HEK293 (cell line): ENCODE measurements at regions not wholly inside any gene's neighbourhood (a gene's known extent, or its start where the extent isn't known, plus 50 kb on each side); places are given as distances from the start of the nearest gene placed in this dataset.

Experiments used
- CTCF ChIA-PET: fragments of 350-600 bp; formaldehyde crosslinking; extraction: SDS; loops from one replicate; lab custom pipeline; 2021; ENCODE audit warnings: antibody characterized with exemption; lab: Yijun Ruan, JAX
- POLR2A ChIA-PET: fragments of 300-600 bp; formaldehyde crosslinking; extraction: SDS; loops from one replicate; lab custom pipeline; 2020; ENCODE audit warnings: antibody characterized with exemption, inconsistent platforms; lab: Yijun Ruan, JAX
- H3K27ac ChIP-seq: fragments of 200-500 bp; sonication (Bioruptor generic); 2 replicates; pipeline ENCODE4 v1.5.1; 2014; ENCODE audit warnings: low read depth, low read length, control low read depth, inconsistent platforms; ENCODE audit errors: extremely low read depth
- H3K36me3 ChIP-seq, 2 experiments: fragments of 200-500 bp in 1 of 2; sonication (Bioruptor generic) in 1 of 2; 1 replicate in 1 of 2; 2 replicates in 1 of 2; pipeline ENCODE4 v1.5.1; 2014 to 2017; ENCODE audit warnings: inconsistent platforms in 2 of 2, low read length in 2 of 2; ENCODE audit not compliant: control insufficient read depth in 2 of 2, insufficient read depth in 1 of 2
- H3K4me1 ChIP-seq: fragments of 200-500 bp; sonication (Bioruptor generic); 2 replicates; pipeline ENCODE4 v1.5.1; 2014; ENCODE audit warnings: mild to moderate bottlenecking, low read length, inconsistent platforms; ENCODE audit not compliant: control insufficient read depth, insufficient read depth
- H3K4me3 ChIP-seq: 2 replicates; pipeline ENCODE4 v1.5.1; 2011; ENCODE audit warnings: low read depth, mild to moderate bottlenecking, control low read depth, low read length, moderate library complexity
- H3K9me3 ChIP-seq: fragments of 200-500 bp; sonication (Bioruptor generic); 2 replicates; pipeline ENCODE4 v1.5.1; 2014; ENCODE audit warnings: low read depth, low read length, inconsistent platforms; ENCODE audit not compliant: control insufficient read depth, insufficient read depth
- HOXD13 ChIP-seq: sonication (generic); formaldehyde crosslinking; IDR thresholded peaks from 2 replicates; pipeline ENCODE4 v1.8.0; 2022; ENCODE audit warnings: missing genetic modification reagents, borderline replicate concordance
- OVOL3 ChIP-seq: fragments of 450-650 bp; formaldehyde crosslinking; IDR thresholded peaks from 2 replicates; pipeline ENCODE4 v1.5.1; 2016; ENCODE audit warnings: missing biosample characterization, missing genetic modification characterization
- SALL2 ChIP-seq: fragments of 450-650 bp; formaldehyde crosslinking; IDR thresholded peaks from 2 replicates; pipeline ENCODE4 v1.5.0; 2017; ENCODE audit warnings: missing biosample characterization, mild to moderate bottlenecking, missing genetic modification characterization, borderline replicate concordance
- SP3 ChIP-seq: fragments of 450-650 bp; formaldehyde crosslinking; IDR thresholded peaks from 2 replicates; pipeline ENCODE4 v1.5.1; 2016; ENCODE audit warnings: missing biosample characterization, missing genetic modification characterization
- ZNF133 ChIP-seq: fragments of 450-650 bp; formaldehyde crosslinking; IDR thresholded peaks from 2 replicates; pipeline ENCODE4 v1.5.1; 2016; ENCODE audit warnings: missing biosample characterization, missing genetic modification characterization
- ZNF266 ChIP-seq: fragments of 450-650 bp; formaldehyde crosslinking; IDR thresholded peaks from 2 replicates; pipeline ENCODE4 v1.5.1; 2016; ENCODE audit warnings: missing biosample characterization, missing genetic modification characterization, low read depth
- ZNF366 ChIP-seq: fragments of 450-650 bp; formaldehyde crosslinking; conservative IDR thresholded peaks from 2 replicates; pipeline ENCODE4 v1.5.1; 2016; ENCODE audit warnings: missing biosample characterization, missing genetic modification characterization
- ZNF391 ChIP-seq: fragments of 450-650 bp; formaldehyde crosslinking; IDR thresholded peaks from 2 replicates; pipeline ENCODE4 v1.5.1; 2016; ENCODE audit warnings: low read depth, missing biosample characterization, missing genetic modification characterization, borderline replicate concordance
- ZNF423 ChIP-seq: fragments of 450-650 bp; formaldehyde crosslinking; IDR thresholded peaks from 2 replicates; pipeline ENCODE4 v1.5.1; 2016; ENCODE audit warnings: missing biosample characterization, missing genetic modification characterization
- ZNF513 ChIP-seq: fragments of 450-650 bp; IDR thresholded peaks from 2 replicates; pipeline ENCODE4 v1.5.1; 2018; ENCODE audit warnings: missing biosample characterization, missing genetic modification characterization
- ZNF521 ChIP-seq: fragments of 450-650 bp; formaldehyde crosslinking; IDR thresholded peaks from 2 replicates; pipeline ENCODE4 v1.5.1; 2017; ENCODE audit warnings: missing biosample characterization, mild to moderate bottlenecking, missing genetic modification characterization
- ZNF571 ChIP-seq: fragments of 450-650 bp; formaldehyde crosslinking; IDR thresholded peaks from 2 replicates; pipeline ENCODE4 v1.5.0; 2017; ENCODE audit warnings: missing biosample characterization, missing genetic modification characterization
- ZNF596 ChIP-seq: fragments of 450-650 bp; IDR thresholded peaks from 2 replicates; pipeline ENCODE4 v1.5.0; 2018; ENCODE audit warnings: missing biosample characterization, mild to moderate bottlenecking, missing genetic modification characterization, moderate library complexity
- ZNF621 ChIP-seq: fragments of 450-650 bp; formaldehyde crosslinking; IDR thresholded peaks from 2 replicates; pipeline ENCODE4 v1.5.1; 2017; ENCODE audit warnings: missing biosample characterization, missing genetic modification characterization
- ZNF624 ChIP-seq: fragments of 450-650 bp; formaldehyde crosslinking; IDR thresholded peaks from 2 replicates; pipeline ENCODE4 v1.5.1; 2017; ENCODE audit warnings: missing biosample characterization, missing genetic modification characterization
- ZNF645 ChIP-seq: fragments of 450-650 bp; formaldehyde crosslinking; IDR thresholded peaks from 2 replicates; pipeline ENCODE4; 2016; ENCODE audit warnings: missing biosample characterization, missing genetic modification characterization
- ZNF670 ChIP-seq: fragments of 450-650 bp; formaldehyde crosslinking; IDR thresholded peaks from 2 replicates; pipeline ENCODE4 v1.5.1; 2016; ENCODE audit warnings: missing biosample characterization, missing genetic modification characterization, low read depth
- ZNF776 ChIP-seq: fragments of 450-650 bp; formaldehyde crosslinking; IDR thresholded peaks from 2 replicates; pipeline ENCODE4 v1.5.0; 2017; ENCODE audit warnings: missing biosample characterization, missing genetic modification characterization, borderline replicate concordance
- TF ChIP-seq, protein P1 (sequence below): fragments of 450-650 bp; formaldehyde crosslinking; IDR thresholded peaks from 2 replicates; pipeline ENCODE4 v1.5.1; 2016; ENCODE audit warnings: missing biosample characterization, missing genetic modification characterization
- TF ChIP-seq, protein P2 (sequence below): fragments of 450-650 bp; formaldehyde crosslinking; IDR thresholded peaks from 2 replicates; pipeline ENCODE4 v1.5.1; 2016; ENCODE audit warnings: missing biosample characterization, missing genetic modification characterization

DNA sequence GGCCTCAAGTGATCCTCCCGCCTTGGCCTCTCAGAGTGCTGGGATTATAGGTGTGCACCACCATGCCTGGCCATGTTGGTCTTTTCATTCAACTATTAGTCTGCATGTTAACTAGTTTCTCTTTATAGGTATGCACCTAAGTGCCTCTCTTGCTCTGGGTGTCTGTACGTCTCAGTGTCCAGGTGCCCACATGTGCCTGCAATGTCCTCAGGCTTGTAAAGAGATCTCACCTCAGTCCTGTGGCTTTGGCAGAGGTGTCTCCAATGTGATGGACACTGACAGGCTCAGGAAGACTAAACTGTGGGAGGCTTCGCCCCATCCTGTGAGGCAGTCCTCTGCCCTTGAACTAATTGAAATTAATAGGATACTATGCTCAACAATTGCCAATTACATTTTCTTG, 526.3 kb downstream of the PTPRU start (continued):
- TF ChIP-seq ZNF266 (tag by site-specific recombination): no peak
- no peak for TF ChIP-seq HOXD13 (CRISPR knock-in tag)
- TF ChIP-seq ZNF571: no peak
- TF ChIP-seq, protein P1, sequence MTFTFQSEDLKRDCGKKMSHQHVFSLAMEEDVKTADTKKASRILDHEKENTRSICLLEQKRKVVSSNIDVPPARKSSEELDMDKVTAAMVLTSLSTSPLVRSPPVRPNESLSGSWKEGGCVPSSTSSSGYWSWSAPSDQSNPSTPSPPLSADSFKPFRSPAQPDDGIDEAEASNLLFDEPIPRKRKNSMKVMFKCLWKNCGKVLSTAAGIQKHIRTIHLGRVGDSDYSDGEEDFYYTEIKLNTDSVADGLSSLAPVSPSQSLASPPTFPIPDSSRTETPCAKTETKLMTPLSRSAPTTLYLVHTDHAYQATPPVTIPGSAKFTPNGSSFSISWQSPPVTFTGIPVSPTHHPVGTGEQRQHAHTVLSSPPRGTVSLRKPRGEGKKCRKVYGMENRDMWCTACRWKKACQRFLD (tag by site-specific recombination): no peak
- no peak for TF ChIP-seq ZNF596
- no peak for TF ChIP-seq OVOL3 (tag by site-specific recombination)
- TF ChIP-seq ZNF776 (tag by site-specific recombination): no peak
- TF ChIP-seq ZNF366 (tag by site-specific recombination): no peak
- no peak for TF ChIP-seq ZNF423

DNA sequence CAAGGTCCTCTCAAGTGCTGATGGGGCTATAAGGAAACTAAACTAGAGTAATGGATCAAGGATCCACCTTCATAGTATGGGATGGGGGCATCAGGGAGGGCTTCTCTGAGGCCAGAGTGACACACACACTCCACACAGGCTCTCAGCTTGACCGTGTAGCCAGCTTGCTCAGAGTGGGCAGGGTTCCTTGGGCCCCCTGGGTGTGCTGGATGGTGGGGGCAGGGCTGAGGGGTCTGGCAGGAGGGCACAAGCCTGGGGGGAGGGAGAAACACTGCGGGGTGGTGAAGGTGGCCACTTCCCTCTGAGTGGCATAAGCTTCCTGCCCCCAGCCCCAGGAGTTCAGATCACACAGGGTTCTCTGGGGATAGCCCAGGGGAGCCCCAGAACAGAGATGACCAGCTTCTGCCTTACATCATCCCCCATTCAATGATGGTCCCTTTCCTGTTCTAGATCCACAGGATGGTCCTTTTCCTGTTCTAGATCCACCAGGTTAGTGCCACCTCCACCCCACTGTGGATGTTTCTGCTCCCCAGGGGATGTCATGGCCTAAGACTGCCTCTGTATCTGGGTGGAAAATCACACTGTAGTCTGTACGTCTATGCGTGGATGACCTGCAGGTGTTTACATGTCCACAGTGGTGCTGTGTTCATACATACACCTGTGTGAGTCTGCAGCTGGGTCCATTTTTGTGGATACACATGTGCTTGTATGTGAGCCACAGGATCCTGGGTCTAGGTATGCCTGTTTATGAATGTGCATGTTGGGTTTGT, 525.0 kb downstream of the PTPRU start:
- Histone ChIP-seq H3K36me3 (no peaks in the 10 kb centered on the region), H3K27ac (no peak overlapping the region), H3K9me3 (no peaks in the 10 kb centered on the region), H3K4me3 (no peak overlapping the region), H3K4me1 (no peaks in the 10 kb centered on the region)
- TF ChIP-seq, protein P2, sequence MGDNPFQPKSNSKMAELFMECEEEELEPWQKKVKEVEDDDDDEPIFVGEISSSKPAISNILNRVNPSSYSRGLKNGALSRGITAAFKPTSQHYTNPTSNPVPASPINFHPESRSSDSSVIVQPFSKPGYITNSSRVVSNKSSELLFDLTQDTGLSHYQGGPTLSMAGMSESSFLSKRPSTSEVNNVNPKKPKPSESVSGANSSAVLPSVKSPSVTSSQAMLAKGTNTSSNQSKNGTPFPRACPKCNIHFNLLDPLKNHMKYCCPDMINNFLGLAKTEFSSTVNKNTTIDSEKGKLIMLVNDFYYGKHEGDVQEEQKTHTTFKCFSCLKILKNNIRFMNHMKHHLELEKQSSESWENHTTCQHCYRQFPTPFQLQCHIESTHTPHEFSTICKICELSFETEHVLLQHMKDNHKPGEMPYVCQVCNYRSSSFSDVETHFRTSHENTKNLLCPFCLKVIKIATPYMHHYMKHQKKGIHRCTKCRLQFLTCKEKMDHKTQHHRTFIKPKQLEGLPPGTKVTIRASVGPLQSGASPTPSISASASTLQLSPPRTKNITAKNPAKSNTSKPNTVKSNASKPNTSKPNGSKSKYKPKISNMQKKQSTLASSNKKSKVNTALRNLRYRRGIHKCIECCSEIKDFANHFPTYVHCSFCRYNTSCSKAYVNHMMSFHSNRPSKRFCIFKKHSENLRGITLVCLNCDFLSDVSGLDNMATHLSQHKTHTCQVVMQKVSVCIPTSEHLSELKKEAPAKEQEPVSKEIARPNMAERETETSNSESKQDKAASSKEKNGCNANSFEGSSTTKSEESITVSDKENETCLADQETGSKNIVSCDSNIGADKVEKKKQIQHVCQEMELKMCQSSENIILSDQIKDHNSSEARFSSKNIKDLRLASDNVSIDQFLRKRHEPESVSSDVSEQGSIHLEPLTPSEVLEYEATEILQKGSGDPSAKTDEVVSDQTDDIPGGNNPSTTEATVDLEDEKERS (tag by site-specific recombination): no peak
- TF ChIP-seq ZNF624 (tag by site-specific recombination): no peak
- POLR2A ChIA-PET: no interaction called here
- CTCF ChIA-PET: interaction anchor here (0.7 kb wide), 1 partner anchor 9 kb away, joined by 6 read pairs; no protein-coding TSS in a partner anchor

DNA sequence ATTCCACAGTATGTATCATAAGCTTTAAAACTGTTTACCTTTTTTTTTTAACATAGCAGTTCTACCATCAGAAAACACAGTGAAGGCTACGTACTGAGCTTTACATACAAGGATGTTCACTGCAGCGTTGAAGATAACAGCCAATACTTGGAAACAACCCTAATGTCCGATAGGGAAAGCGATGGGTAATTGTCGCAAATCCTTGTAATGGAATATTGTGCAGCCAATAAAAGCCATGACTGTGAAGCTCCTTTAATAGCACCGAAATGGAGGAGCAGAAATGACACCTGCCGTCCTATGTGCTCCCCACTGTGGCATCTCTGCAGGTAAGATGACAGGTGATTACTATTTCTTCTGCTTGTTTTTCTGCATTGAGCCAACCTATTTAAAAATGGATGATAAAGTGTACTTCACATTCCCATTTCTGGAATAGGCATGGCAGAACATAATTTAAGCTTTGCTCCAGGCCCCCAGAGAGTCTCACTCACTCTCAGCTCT, 523.8 kb downstream of the PTPRU start:
- Histone ChIP-seq H3K36me3 (no peaks in the 10 kb centered on the region), H3K4me3 (no peak overlapping the region), H3K9me3 (no peaks in the 10 kb centered on the region), H3K4me1 (no peaks in the 10 kb centered on the region), H3K27ac (no peak overlapping the region)
- POLR2A ChIA-PET: no interaction called here
- CTCF ChIA-PET: interaction anchor here (0.7 kb wide), 2 partner anchors 10 to 251 kb away, joined by 3 to 6 read pairs; no protein-coding TSS in a partner anchor
- TF ChIP-seq, protein P2 (tag by site-specific recombination): no peak
- TF ChIP-seq SP3 (tag by site-specific recombination): no peak
- TF ChIP-seq ZNF133 (tag by site-specific recombination): no peak
- TF ChIP-seq ZNF391: no peak
- no peak for TF ChIP-seq ZNF513
- TF ChIP-seq ZNF423: no peak
- no peak for TF ChIP-seq ZNF670 (tag by site-specific recombination)
- no peak for TF ChIP-seq ZNF621 (tag by site-specific recombination)
- no peak for TF ChIP-seq ZNF266 (tag by site-specific recombination)
- TF ChIP-seq ZNF521 (tag by site-specific recombination): no peak
- TF ChIP-seq SALL2 (tag by site-specific recombination): no peak
- TF ChIP-seq ZNF645 (tag by site-specific recombination): no peak
